ENCODE measurements at regions not wholly inside any gene's neighbourhood (a gene's known extent, or its start where the extent isn't known, plus 50 kb on each side); places are given as distances from the start of the nearest gene placed in this dataset.
"Not testable (repeated sequence)": the region's sequence is repeated elsewhere in the genome, so short reads cannot be mapped to it uniquely, and the experiment has no call there.

GRCh38 chr12:28750946-28751685 is 398.0 kb upstream of the FAR2 start:
- no peak for DNase-seq
- no CpG with 5 or more reads among the region's 1 CpG for WGBS (ENCODE audit: extremely low coverage, insufficient coverage, low lambda C conversion rate)
- no peak overlapping the region for H4K5ac ChIP-seq (ENCODE audit: low read length)
- H3K27me3 ChIP-seq (ENCODE audit: insufficient read depth, low read length, poor library complexity), result no peaks in the 10 kb centered on the region
- H2BK15ac ChIP-seq (replicated peaks; ENCODE audit: low read depth), result no peak overlapping the region
- H3K4me3 ChIP-seq (ENCODE audit: low read length), result no peak overlapping the region
- no peaks in the 10 kb centered on the region for H3K36me3 ChIP-seq (ENCODE audit: control insufficient read depth, insufficient read depth, low read length)
- H3K9ac ChIP-seq (ENCODE audit: low read length), result no peak overlapping the region
- no peak overlapping the region for H2AK5ac ChIP-seq (ENCODE audit: low read length)
- no peak overlapping the region for H3K4ac ChIP-seq (ENCODE audit: low read depth, low read length)
- no peak overlapping the region for H3K56ac ChIP-seq (ENCODE audit: low read length)
- no peak overlapping the region for H4K8ac ChIP-seq (ENCODE audit: low read depth, low read length)
- H3K4me1 ChIP-seq (ENCODE audit: control insufficient read depth, low read depth, low read length), result no peaks in the 10 kb centered on the region
- H3K4me2 ChIP-seq (ENCODE audit: low read length), result no peak overlapping the region
- no peak overlapping the region for H3K27ac ChIP-seq (ENCODE audit: low read depth, low read length)
- H3K18ac ChIP-seq (ENCODE audit: low read length), result no peak overlapping the region
- H3K79me2 ChIP-seq (ENCODE audit: control insufficient read depth, insufficient read depth, low read length), result no peaks in the 10 kb centered on the region
- no peak overlapping the region for H3K23ac ChIP-seq (ENCODE audit: low read length)
- H2BK120ac ChIP-seq (ENCODE audit: low read depth, low read length), result no peak overlapping the region
- H3K79me1 ChIP-seq (ENCODE audit: low read length), result no peaks in the 10 kb centered on the region
- H2BK5ac ChIP-seq (ENCODE audit: low read length), result no peak overlapping the region

- no peak overlapping the region for H3K18ac ChIP-seq (ENCODE audit: low read length)
- no peak overlapping the region for H3K23ac ChIP-seq (ENCODE audit: low read length)
- no peak overlapping the region for H2BK120ac ChIP-seq (ENCODE audit: low read depth, low read length)
- no peaks in the 10 kb centered on the region for H3K79me1 ChIP-seq (ENCODE audit: low read length)
- H3K4ac ChIP-seq (ENCODE audit: low read depth, low read length), result no peak overlapping the region
- no peak overlapping the region for H3K9ac ChIP-seq (ENCODE audit: low read length)
- no peaks in the 10 kb centered on the region for H3K36me3 ChIP-seq (ENCODE audit: control insufficient read depth, insufficient read depth, low read length)
- no peak overlapping the region for H4K5ac ChIP-seq (ENCODE audit: low read length)
- H2AK5ac ChIP-seq (ENCODE audit: low read length), result no peak overlapping the region
- no peaks in the 10 kb centered on the region for H3K79me2 ChIP-seq (ENCODE audit: control insufficient read depth, insufficient read depth, low read length)
- no peak overlapping the region for H3K56ac ChIP-seq (ENCODE audit: low read length)
- H4K8ac ChIP-seq (ENCODE audit: low read depth, low read length), result no peak overlapping the region
- H2BK15ac ChIP-seq (replicated peaks; ENCODE audit: low read depth), result no peak overlapping the region
- no peak overlapping the region for H3K4me3 ChIP-seq (ENCODE audit: low read length)
- no CpG with 5 or more reads among the region's 1 CpG for WGBS (ENCODE audit: extremely low coverage, insufficient coverage, low lambda C conversion rate)
- no peak for DNase-seq
- no peak overlapping the region for H3K27ac ChIP-seq (ENCODE audit: low read depth, low read length)
- H3K4me2 ChIP-seq (ENCODE audit: low read length), result no peak overlapping the region
- no peaks in the 10 kb centered on the region for H3K27me3 ChIP-seq (ENCODE audit: insufficient read depth, low read length, poor library complexity)
- no peak overlapping the region for H2BK5ac ChIP-seq (ENCODE audit: low read length)
- H3K4me1 ChIP-seq (ENCODE audit: control insufficient read depth, low read depth, low read length), result no peaks in the 10 kb centered on the region
These were observed 394.1 kb upstream of the FAR2 start for GRCh38 chr12:28755027-28755426.

DNA sequence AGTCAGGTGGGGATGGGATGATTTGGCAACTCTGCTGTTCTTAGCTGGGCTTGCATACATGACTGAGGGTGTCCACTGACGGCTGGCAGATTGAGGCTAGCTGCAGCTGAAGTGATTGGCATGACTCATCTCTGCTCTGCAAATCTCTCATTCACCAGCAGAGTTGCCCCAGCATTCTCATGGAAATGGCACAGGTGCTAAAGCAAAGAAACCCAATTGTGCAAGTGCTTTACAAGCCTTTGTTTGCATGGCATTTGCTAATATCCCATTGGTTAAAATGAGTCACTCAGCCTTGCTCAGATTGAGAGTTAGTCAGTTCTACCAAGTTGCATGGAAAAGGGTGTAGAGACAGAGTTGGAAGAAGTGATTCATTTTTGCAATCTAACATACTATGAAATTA is 389.7 kb upstream of the FAR2 start:
- no peaks in the 10 kb centered on the region for H3K79me1 ChIP-seq (ENCODE audit: low read length)
- no peaks in the 10 kb centered on the region for H3K4me1 ChIP-seq (ENCODE audit: control insufficient read depth, low read depth, low read length)
- H3K79me2 ChIP-seq (ENCODE audit: control insufficient read depth, insufficient read depth, low read length), result no peaks in the 10 kb centered on the region
- H3K27me3 ChIP-seq (ENCODE audit: insufficient read depth, low read length, poor library complexity), result no peaks in the 10 kb centered on the region
- no peak overlapping the region for H3K4me3 ChIP-seq (ENCODE audit: low read length)
- no peak overlapping the region for H3K18ac ChIP-seq (ENCODE audit: low read length)
- no peaks in the 10 kb centered on the region for H3K36me3 ChIP-seq (ENCODE audit: control insufficient read depth, insufficient read depth, low read length)
- no peak overlapping the region for H3K23ac ChIP-seq (ENCODE audit: low read length)
- no peak overlapping the region for H4K5ac ChIP-seq (ENCODE audit: low read length)
- no peak overlapping the region for H2AK5ac ChIP-seq (ENCODE audit: low read length)
- no peak overlapping the region for H4K8ac ChIP-seq (ENCODE audit: low read depth, low read length)
- H2BK120ac ChIP-seq (ENCODE audit: low read depth, low read length), result no peak overlapping the region
- no peak overlapping the region for H2BK5ac ChIP-seq (ENCODE audit: low read length)
- H3K9ac ChIP-seq (ENCODE audit: low read length), result no peak overlapping the region
- H3K27ac ChIP-seq (ENCODE audit: low read depth, low read length), result no peak overlapping the region
- H3K4ac ChIP-seq (ENCODE audit: low read depth, low read length), result no peak overlapping the region
- peak; percentile 76 for DNase-seq
- H3K56ac ChIP-seq (ENCODE audit: low read length), result no peak overlapping the region
- no peak overlapping the region for H2BK15ac ChIP-seq (replicated peaks; ENCODE audit: low read depth)
- no peak overlapping the region for H3K4me2 ChIP-seq (ENCODE audit: low read length)
- WGBS (ENCODE audit: extremely low coverage, insufficient coverage, low lambda C conversion rate), result no CpG with 5 or more reads among the region's 1 CpG

GRCh38 chr12:28760040-28760903 is 388.8 kb upstream of the FAR2 start:
- H2BK120ac ChIP-seq (ENCODE audit: low read depth, low read length); H2BK5ac ChIP-seq (ENCODE audit: low read length); H4K5ac ChIP-seq (ENCODE audit: low read length); H3K4me1 ChIP-seq (ENCODE audit: control insufficient read depth, low read depth, low read length); H2AK5ac ChIP-seq (ENCODE audit: low read length); H3K27ac ChIP-seq (ENCODE audit: low read depth, low read length); H3K4ac ChIP-seq (ENCODE audit: low read depth, low read length); H3K27me3 ChIP-seq (ENCODE audit: insufficient read depth, low read length, poor library complexity); DNase-seq; H3K79me2 ChIP-seq (ENCODE audit: control insufficient read depth, insufficient read depth, low read length); H3K4me2 ChIP-seq (ENCODE audit: low read length); H3K4me3 ChIP-seq (ENCODE audit: low read length); H3K18ac ChIP-seq (ENCODE audit: low read length); H3K36me3 ChIP-seq (ENCODE audit: control insufficient read depth, insufficient read depth, low read length); H3K23ac ChIP-seq (ENCODE audit: low read length); H2BK15ac ChIP-seq (replicated peaks; ENCODE audit: low read depth); H4K8ac ChIP-seq (ENCODE audit: low read depth, low read length); H3K79me1 ChIP-seq (ENCODE audit: low read length); H3K56ac ChIP-seq (ENCODE audit: low read length); H3K9ac ChIP-seq (ENCODE audit: low read length): not testable (repeated sequence)
- no CpG with 5 or more reads among the region's 33 CpGs for whole genome bisulfite sequencing (ENCODE audit: extremely low coverage, insufficient coverage, low lambda C conversion rate)

GRCh38 chr12:28761897-28762296 is 387.2 kb upstream of the FAR2 start:
- H3K23ac ChIP-seq (ENCODE audit: low read length); H3K4me2 ChIP-seq (ENCODE audit: low read length); DNase-seq; H3K4me1 ChIP-seq (ENCODE audit: control insufficient read depth, low read depth, low read length); H3K9ac ChIP-seq (ENCODE audit: low read length); H3K27me3 ChIP-seq (ENCODE audit: insufficient read depth, low read length, poor library complexity); H2AK5ac ChIP-seq (ENCODE audit: low read length); H3K4ac ChIP-seq (ENCODE audit: low read depth, low read length); H3K4me3 ChIP-seq (ENCODE audit: low read length); H2BK15ac ChIP-seq (replicated peaks; ENCODE audit: low read depth); H2BK120ac ChIP-seq (ENCODE audit: low read depth, low read length); H3K79me1 ChIP-seq (ENCODE audit: low read length); H3K36me3 ChIP-seq (ENCODE audit: control insufficient read depth, insufficient read depth, low read length); H4K8ac ChIP-seq (ENCODE audit: low read depth, low read length); H4K5ac ChIP-seq (ENCODE audit: low read length); H3K27ac ChIP-seq (ENCODE audit: low read depth, low read length); H3K79me2 ChIP-seq (ENCODE audit: control insufficient read depth, insufficient read depth, low read length); H2BK5ac ChIP-seq (ENCODE audit: low read length); H3K56ac ChIP-seq (ENCODE audit: low read length); H3K18ac ChIP-seq (ENCODE audit: low read length): not testable (repeated sequence)
- no CpG with 5 or more reads among the region's 5 CpGs for WGBS (ENCODE audit: extremely low coverage, insufficient coverage, low lambda C conversion rate)
